Endothelial cell of umbilical vein (primary cell): ENCODE measurements at regions not wholly inside any gene's neighbourhood (a gene's known extent, or its start where the extent isn't known, plus 50 kb on each side); places are given as distances from the start of the nearest gene placed in this dataset.
"Not testable (repeated sequence)": the region's sequence is repeated elsewhere in the genome, so short reads cannot be mapped to it uniquely, and the experiment has no call there.

Source experiments
- BruUV-seq: library from RNA; stranded (reverse); fragments of 400-500 nt; replicated peaks from 2 replicates; lab custom pipeline; 2021; lab: Mats Ljungman, UMichigan
- CTCF ChIA-PET: fragments of 300-600, 350-600 bp; sonication (Branson Sonifier 250); formaldehyde crosslinking; loops from one replicate; lab custom pipeline; 2021; ENCODE audit warnings: antibody characterized with exemption, inconsistent platforms; lab: Charles Lee
- POLR2A ChIA-PET: fragments of 300-600, 350-600 bp; sonication (Branson Sonifier 250); formaldehyde crosslinking; loops from one replicate; lab custom pipeline; 2021; ENCODE audit warnings: antibody characterized with exemption, inconsistent platforms; lab: Charles Lee
- DNase-seq: peaks from one replicate; pipeline ENCODE4 v3.0.0-alpha.2; 2011; ENCODE audit warnings: low read depth, low spot score
- FAIRE-seq: peaks from 2 replicates; lab custom pipeline; 2011; peaks lifted over from hg19 to GRCh38; lab: Jason Lieb, UNC
- H2AFZ ChIP-seq: 2 replicates; pipeline ENCODE4 v1.6.0; 2012; ENCODE audit warnings: low read depth, low read length, control low read depth, inconsistent platforms
- H3K27ac ChIP-seq: 2 replicates; pipeline ENCODE4 v1.5.1; 2011; ENCODE audit warnings: low read depth, mild to moderate bottlenecking, control low read depth, low read length, moderate library complexity; ENCODE audit not compliant: insufficient read depth
- H3K27me3 ChIP-seq, 2 experiments: 2 replicates each; pipeline versions ENCODE4 v1.6.0 to v1.6.1; 2011; ENCODE audit warnings: low read length in 2 of 2, mixed read lengths in 1 of 2; ENCODE audit not compliant: control insufficient read depth in 2 of 2, insufficient read depth in 2 of 2
- H3K36me3 ChIP-seq, 2 experiments: 2 replicates in 1 of 2; 3 replicates in 1 of 2; pipeline ENCODE4 v1.5.1; 2011; ENCODE audit warnings: low read length in 2 of 2, mild to moderate bottlenecking in 1 of 2, moderate library complexity in 1 of 2; ENCODE audit not compliant: control insufficient read depth in 2 of 2, insufficient read depth in 2 of 2; ENCODE audit errors: extremely low read depth in 1 of 2
- H3K4me1 ChIP-seq: 3 replicates; pipeline ENCODE4 v1.5.1; 2011; ENCODE audit warnings: mild to moderate bottlenecking, low read length; ENCODE audit not compliant: control insufficient read depth, insufficient read depth; ENCODE audit errors: extremely low read depth
- H3K4me2 ChIP-seq: 2 replicates; pipeline ENCODE4 v1.6.1; 2011; ENCODE audit warnings: low read length, control low read depth, mixed read lengths; ENCODE audit not compliant: insufficient read depth
- H3K4me3 ChIP-seq, 3 experiments: fragments of 200-600 bp in 1 of 3; sonication (generic), shearing (Covaris generic) in 1 of 3; replicated peaks in 1 of 3; 2 replicates each; pipeline ENCODE4 v1.5.1; 2011 to 2016; ENCODE audit warnings: control low read depth in 3 of 3, low read length in 3 of 3, mild to moderate bottlenecking in 2 of 3, inconsistent platforms in 1 of 3, low read depth in 1 of 3, moderate library complexity in 1 of 3; ENCODE audit not compliant: insufficient read depth in 1 of 3
- H3K79me2 ChIP-seq: 2 replicates; pipeline ENCODE4 v1.6.0; 2012; ENCODE audit warnings: low read length, inconsistent platforms; ENCODE audit not compliant: control insufficient read depth, insufficient read depth
- H3K9ac ChIP-seq: replicated peaks from 2 replicates; pipeline ENCODE3; 2011; ENCODE audit warnings: low read length, control low read depth; ENCODE audit not compliant: insufficient read depth; ENCODE audit errors: extremely low read depth
- H3K9me1 ChIP-seq: replicated peaks from 3 replicates; pipeline ENCODE4 v1.6.0; 2011; ENCODE audit warnings: mild to moderate bottlenecking, low read length; ENCODE audit not compliant: control insufficient read depth, insufficient read depth; ENCODE audit errors: extremely low read depth
- H3K9me3 ChIP-seq: replicated peaks from 2 replicates; pipeline ENCODE4 v1.5.1; 2012; ENCODE audit warnings: low read length, inconsistent platforms; ENCODE audit not compliant: control insufficient read depth, insufficient read depth
- H4K20me1 ChIP-seq: replicated peaks from 2 replicates; pipeline ENCODE3; 2011; ENCODE audit warnings: mild to moderate bottlenecking, low read length; ENCODE audit not compliant: control insufficient read depth, insufficient read depth; ENCODE audit errors: extremely low read depth
- EZH2 ChIP-seq: IDR thresholded peaks from 2 replicates; pipeline ENCODE4 v1.6.1; 2012; ENCODE audit warnings: borderline replicate concordance, low read depth, mild to moderate bottlenecking, moderate library complexity, low read length, inconsistent platforms; ENCODE audit not compliant: severe bottlenecking
- FOS ChIP-seq: IDR thresholded peaks from 2 replicates; pipeline ENCODE4 v1.6.1; 2011; ENCODE audit warnings: mild to moderate bottlenecking, low read length, moderate library complexity, borderline replicate concordance; ENCODE audit not compliant: insufficient read depth
- GATA2 ChIP-seq: IDR thresholded peaks from 2 replicates; pipeline ENCODE4 v1.7.0; 2011; ENCODE audit warnings: low read depth, mild to moderate bottlenecking, moderate library complexity, mixed read lengths, low read length; ENCODE audit not compliant: insufficient read length, insufficient read depth
- JUN ChIP-seq: IDR thresholded peaks from 2 replicates; pipeline ENCODE4 v1.6.1; 2011; ENCODE audit warnings: borderline replicate concordance, low read depth; ENCODE audit not compliant: insufficient read length, insufficient read depth
- MYC ChIP-seq: IDR thresholded peaks from one replicate; pipeline ENCODE4 v1.6.1; 2011; ENCODE audit warnings: mild to moderate bottlenecking, low read depth, low read length
- POLR2A ChIP-seq: IDR thresholded peaks from 2 replicates; pipeline ENCODE4 v1.6.1; 2012; ENCODE audit warnings: low read depth, mild to moderate bottlenecking, control low read depth, low read length
- POLR2AphosphoS5 ChIP-seq: IDR thresholded peaks from 2 replicates; pipeline ENCODE4 v1.6.1; 2012; ENCODE audit warnings: low read depth, mild to moderate bottlenecking, control low read depth, low read length, moderate library complexity; ENCODE audit not compliant: insufficient read depth
- dilution Hi-C: fragments of 300-500 bp; cut with MboI; formaldehyde crosslinking; loops from one replicate; pipeline ENCODE4 v1.15.0; 2019; ENCODE audit warnings: low sequenced_read_pairs; ENCODE audit not compliant: extremely low pct_ligation_motif_present
- intact Hi-C: fragments of 100-400 bp; cut with micrococcal nuclease; formaldehyde crosslinking; loops from one replicate; pipeline ENCODE4 v1.10.0; 2022
- TF ChIP-seq, protein P1 (sequence below): IDR thresholded peaks from 2 replicates; pipeline ENCODE4 v1.6.1; 2011; ENCODE audit not compliant: insufficient read depth, insufficient read length
- TF ChIP-seq, protein P2 (sequence below), 2 donors: IDR thresholded peaks; 1 replicate in 1 of 2; 2 replicates in 1 of 2; pipeline ENCODE4 v1.5.1; 2011; ENCODE audit warnings: low read length in 2 of 2, mild to moderate bottlenecking in 2 of 2, moderate library complexity in 2 of 2, control low read depth in 1 of 2, inconsistent platforms in 1 of 2, low read depth in 1 of 2; ENCODE audit not compliant: insufficient read depth in 1 of 2; ENCODE audit errors: extremely low read depth in 1 of 2

- H3K9me1 ChIP-seq, H3K27ac ChIP-seq, H3K9ac ChIP-seq, FAIRE-seq, H2AFZ ChIP-seq, H4K20me1 ChIP-seq, H3K4me1 ChIP-seq, H3K9me3 ChIP-seq, H3K36me3 ChIP-seq, H3K4me2 ChIP-seq, DNase-seq, dilution Hi-C loops, BruUV-seq, H3K79me2 ChIP-seq, H3K4me3 ChIP-seq, H3K27me3 ChIP-seq, POLR2A ChIA-PET: not testable (repeated sequence)
- CTCF ChIA-PET: interaction anchor here (1.1 to 2.8 kb wide), 6 partner anchors 15 to 79 kb away, joined by 3 to 15 read pairs (median 4); partner anchors contain the start of gene DDHD1
- intact Hi-C loops: loop anchor here (2.0 to 10.0 kb wide), 3 partner anchors 66 to 1128 kb away; no protein-coding TSS in a partner anchor
Measured at GRCh38 chr14:53216478-53216877, 63.4 kb upstream of the DDHD1 start.

GRCh38 chr14:53215101-53215500 is 62.0 kb upstream of the DDHD1 start:
- Histone ChIP-seq H3K9me1 (no peaks in the 10 kb centered on the region), H2AFZ (no peak overlapping the region), H3K27ac (no peak overlapping the region), H3K27me3 (no peaks in the 10 kb centered on the region), H3K4me1 (no peaks in the 10 kb centered on the region), H3K36me3 (no peaks in the 10 kb centered on the region), H4K20me1 (no peaks in the 10 kb centered on the region), H3K4me2 (no peak overlapping the region), H3K4me3 (no peak overlapping the region), H3K79me2 (no peaks in the 10 kb centered on the region), H3K9ac (no peak overlapping the region), H3K9me3 (no peaks in the 10 kb centered on the region)
- no TSS peak for BruUV-seq
- DNase-seq (no peak), FAIRE-seq (peak; percentile 15)
- dilution Hi-C loops: no loop called here
- intact Hi-C loops: loop anchor here (10.0 kb wide), 1 partner anchor 1130 kb away; no protein-coding TSS in a partner anchor
- POLR2A ChIA-PET: no interaction called here
- TF ChIP-seq POLR2A: no peak
- TF ChIP-seq, protein P1, sequence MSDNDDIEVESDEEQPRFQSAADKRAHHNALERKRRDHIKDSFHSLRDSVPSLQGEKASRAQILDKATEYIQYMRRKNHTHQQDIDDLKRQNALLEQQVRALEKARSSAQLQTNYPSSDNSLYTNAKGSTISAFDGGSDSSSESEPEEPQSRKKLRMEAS: no peak
- TF ChIP-seq, protein P2, sequence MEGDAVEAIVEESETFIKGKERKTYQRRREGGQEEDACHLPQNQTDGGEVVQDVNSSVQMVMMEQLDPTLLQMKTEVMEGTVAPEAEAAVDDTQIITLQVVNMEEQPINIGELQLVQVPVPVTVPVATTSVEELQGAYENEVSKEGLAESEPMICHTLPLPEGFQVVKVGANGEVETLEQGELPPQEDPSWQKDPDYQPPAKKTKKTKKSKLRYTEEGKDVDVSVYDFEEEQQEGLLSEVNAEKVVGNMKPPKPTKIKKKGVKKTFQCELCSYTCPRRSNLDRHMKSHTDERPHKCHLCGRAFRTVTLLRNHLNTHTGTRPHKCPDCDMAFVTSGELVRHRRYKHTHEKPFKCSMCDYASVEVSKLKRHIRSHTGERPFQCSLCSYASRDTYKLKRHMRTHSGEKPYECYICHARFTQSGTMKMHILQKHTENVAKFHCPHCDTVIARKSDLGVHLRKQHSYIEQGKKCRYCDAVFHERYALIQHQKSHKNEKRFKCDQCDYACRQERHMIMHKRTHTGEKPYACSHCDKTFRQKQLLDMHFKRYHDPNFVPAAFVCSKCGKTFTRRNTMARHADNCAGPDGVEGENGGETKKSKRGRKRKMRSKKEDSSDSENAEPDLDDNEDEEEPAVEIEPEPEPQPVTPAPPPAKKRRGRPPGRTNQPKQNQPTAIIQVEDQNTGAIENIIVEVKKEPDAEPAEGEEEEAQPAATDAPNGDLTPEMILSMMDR (IDR thresholded peaks at IDR 0.05; ENCODE audit: extremely low read depth in 1 of 2, insufficient read depth in 1 of 2, low read depth in 1 of 2, low read length in 2 of 2): no peak
- TF ChIP-seq JUN: no peak
- TF ChIP-seq GATA2: no peak
- TF ChIP-seq FOS: no peak
- TF ChIP-seq MYC: no peak
- TF ChIP-seq EZH2: no peak
- no peak for TF ChIP-seq POLR2AphosphoS5
- CTCF ChIA-PET: interaction anchor here (3.1 kb wide), 1 partner anchor 91 kb away, joined by 10 read pairs; no protein-coding TSS in a partner anchor
